Left lobe of liver (tissue), 2 donors: ENCODE measurements at regions not wholly inside any gene's neighbourhood (a gene's known extent, or its start where the extent isn't known, plus 50 kb on each side); places are given as distances from the start of the nearest gene placed in this dataset.
A peak's percentile ranks its signal among the peaks of the same experiment; 100 is the strongest.
"Not testable (repeated sequence)": the region's sequence is repeated elsewhere in the genome, so short reads cannot be mapped to it uniquely, and the experiment has no call there.

ENCODE experiments used
- ATAC-seq: fragments of 200-7000 bp; cut with Tn5 transposase; one replicate; pipeline ENCODE4 v1.9.1; 2020; ENCODE audit warnings: mild to moderate bottlenecking, moderate library complexity
- DNase-seq: peaks from one replicate; pipeline ENCODE4 v3.0.0-alpha.2; 2020; ENCODE audit warnings: low spot score
- donor health status: DM: no; HTN: no; CAD: no; lungs with moderate emphysema.
- donor health status: DM: no; HTN: yes; CAD: no.

DNA sequence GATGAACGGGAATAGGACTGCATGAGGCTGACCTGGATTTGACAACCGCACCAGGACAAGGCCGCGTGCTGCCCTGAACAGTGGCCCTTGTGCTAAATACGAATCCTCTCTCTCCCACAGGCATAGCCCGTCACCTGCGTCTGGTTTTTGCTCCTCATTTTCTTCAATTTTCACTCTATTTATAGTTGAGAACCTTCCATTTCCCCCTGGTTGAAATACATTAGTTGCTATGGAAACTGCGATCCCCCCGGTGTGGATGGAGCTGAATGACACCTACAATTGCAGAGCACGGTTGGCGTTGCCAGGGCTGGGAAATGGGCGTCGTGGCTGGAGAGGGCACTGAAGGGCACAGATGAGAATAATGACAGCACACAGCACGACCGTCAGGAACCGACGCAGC is 158.6 kb upstream of the PITRM1 start:
- DNase-seq (no peak), ATAC-seq (no peak)

DNA sequence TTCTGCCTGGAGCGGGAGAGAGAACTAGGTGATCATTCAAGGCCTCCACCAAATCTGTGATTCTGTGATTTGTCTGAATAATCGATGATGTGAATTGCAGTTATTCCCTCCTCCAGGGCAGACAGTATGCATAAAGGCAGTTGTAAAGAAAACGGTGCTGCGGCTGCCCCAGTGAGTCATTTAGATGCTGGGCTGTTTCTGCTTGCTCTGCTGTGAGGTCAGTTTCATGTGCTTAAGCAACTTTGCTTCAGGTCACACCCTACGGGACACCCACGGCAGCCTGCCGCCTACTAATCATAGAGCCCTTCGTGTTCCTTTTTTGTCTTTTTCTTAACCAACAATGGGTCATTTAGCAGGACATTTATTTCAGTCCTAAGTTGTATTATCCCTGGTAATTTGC is 158.1 kb upstream of the PITRM1 start:
- peak; percentile 58 for ATAC-seq
- DNase-seq, result no peak

DNA sequence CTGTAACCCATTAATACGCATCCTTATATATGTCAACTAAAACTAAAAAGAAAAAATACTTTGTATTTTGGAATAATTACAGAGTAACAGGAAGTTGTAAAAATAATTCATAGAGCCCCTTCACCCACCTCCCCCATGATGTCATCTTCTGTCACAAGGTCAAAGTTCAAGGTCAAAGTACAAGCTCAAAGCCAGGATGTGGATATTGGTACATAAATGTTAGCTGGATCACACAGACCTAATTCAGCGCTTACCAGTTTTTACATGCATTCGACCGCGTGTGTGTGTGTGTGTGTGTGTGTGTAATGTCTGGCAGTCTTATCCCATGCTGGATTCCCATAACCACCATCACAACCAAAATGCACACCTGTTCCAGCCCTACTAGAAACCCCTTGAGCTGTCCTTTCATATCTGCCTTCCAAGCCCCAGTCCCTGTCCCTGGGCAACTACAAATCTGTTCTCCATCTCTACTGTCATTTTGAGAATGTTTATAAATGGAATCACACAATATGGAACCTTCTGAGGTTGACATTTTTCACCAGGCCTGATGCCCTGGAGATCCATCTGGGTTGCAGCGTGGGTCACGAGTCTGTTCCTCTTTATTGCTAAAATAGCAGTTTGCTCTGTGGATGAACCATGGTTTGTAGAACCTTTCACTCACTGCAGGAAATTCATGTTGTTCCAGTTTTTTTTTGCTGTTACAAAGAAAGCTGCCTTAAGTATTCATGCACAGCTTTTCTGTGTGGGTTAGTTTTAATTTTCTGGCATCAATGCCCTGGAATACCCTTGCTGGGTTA is 153.6 kb upstream of the PITRM1 start:
- DNase-seq (no peak), ATAC-seq (no peak)

DNA sequence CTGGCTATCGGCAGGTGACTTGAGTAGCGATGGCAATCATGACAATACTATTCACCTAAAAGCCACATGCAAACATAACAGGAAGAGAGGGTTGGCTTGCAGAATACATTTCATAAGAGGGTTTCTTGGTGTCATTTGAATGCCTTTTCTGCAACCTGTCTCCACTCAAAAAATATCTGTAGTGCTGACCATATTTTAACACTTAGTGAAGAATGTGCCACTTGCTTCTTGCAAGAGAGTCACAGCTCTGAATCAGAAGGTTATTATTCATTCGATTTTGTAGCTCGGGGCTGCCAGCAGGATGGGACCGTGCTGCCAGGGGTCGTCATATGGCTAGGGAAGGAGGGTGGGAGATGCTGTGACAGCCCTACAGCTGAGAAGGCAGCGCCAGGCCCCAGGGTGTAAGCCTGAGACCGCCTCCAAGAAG is 152.0 kb upstream of the PITRM1 start:
- DNase-seq, result no peak
- no peak for ATAC-seq

- DNase-seq (no peak), ATAC-seq (no peak)
Observed at GRCh38 chr10:3323865-3324498, 151.4 kb upstream of the PITRM1 start.

DNA sequence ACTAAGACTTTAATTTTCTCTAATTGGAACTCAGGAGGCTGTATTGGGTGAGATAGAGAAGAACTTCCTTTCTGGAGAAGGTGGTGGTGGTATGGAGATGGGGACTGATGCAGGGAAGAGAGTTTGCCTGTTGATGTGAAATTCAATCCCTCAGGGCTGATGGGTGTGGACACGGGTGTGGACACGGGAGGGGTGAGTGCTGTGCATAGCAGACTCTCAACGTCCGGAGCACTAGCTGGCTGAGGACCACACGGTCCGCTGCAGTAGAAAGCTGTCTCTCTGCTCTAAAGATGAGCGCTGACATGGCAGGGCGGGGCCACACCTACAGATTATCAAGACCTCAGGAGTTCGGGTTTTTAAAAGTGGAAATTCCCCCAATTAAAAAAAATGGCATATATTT is 148.5 kb upstream of the PITRM1 start:
- no peak for ATAC-seq

DNA sequence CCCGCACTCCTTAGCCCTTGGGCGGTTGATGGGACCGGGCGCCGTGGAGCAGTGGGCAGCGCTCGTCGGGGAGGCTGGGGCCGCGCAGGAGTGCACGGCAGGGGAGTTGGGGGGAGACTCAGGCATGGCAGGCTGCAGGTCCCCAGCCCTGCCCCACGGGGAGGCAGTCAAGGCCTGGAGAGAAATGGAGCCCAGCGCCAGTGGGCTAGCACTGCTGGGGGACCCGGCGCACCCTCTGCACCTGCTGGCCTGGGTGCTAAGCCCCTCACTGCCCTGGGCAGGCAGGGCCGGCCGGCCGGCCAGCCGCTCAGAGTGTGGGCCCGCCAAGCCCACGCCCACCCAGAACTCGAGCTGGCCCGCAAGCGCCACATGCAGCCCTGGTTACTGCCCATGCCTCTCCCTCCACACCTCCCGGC is 147.2 kb upstream of the PITRM1 start:
- DNase-seq, result no peak
- no peak for ATAC-seq

More for the DNA sequence above, 148.5 kb upstream of the PITRM1 start:
- DNase-seq, result no peak

DNA sequence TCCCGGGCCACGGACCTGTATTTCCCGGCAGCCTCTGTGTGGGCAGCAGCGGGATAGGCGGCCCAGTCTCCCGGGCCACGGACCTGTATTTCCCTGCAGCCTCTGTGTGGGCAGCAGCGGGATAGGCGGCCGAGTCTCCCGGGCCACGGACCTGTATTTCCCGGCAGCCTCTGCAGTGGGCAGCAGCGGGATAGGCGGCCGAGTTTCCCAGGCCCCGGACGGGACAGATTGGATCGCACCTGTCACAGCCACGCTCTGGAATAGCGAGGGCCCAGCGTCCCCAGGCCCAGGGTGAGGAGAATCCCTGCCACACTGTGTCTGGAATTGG is 145.9 kb upstream of the PITRM1 start:
- not testable (repeated sequence) for DNase-seq

GRCh38 chr10:3317553-3318479 is 145.2 kb upstream of the PITRM1 start:
- not testable (repeated sequence) for DNase-seq, ATAC-seq

More for the DNA sequence above, 145.9 kb upstream of the PITRM1 start:
- not testable (repeated sequence) for ATAC-seq

DNA sequence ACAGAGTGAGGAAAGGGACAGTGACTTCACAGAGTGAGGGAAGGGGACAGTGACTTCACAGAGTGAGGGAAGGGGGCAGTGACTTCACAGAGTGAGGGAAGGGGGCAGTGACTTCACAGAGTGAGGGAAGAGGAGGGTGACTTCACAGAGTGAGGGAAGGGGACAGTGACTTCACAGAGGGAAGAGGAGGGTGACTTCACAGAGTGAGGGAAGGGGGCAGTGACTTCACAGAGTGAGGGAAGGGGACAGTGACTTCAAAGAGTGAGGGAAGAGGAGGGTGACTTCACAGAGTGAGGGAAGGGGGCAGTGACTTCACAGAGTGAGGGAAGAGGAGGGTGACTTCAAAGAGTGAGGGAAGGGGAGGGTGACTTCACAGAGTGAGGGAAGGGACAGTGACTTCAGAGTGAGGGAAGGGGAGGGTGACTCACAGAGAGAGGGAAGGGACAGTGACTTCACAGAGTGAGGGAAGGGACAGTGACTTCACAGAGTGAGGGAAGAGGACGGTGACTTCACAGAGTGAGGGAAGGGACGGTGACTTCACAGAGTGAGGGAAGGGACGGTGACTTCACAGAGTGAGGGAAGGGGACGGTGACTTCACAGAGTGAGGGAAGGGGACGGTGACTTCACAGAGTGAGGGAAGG is 142.0 kb upstream of the PITRM1 start:
- DNase-seq, ATAC-seq: not testable (repeated sequence)

- not testable (repeated sequence) for DNase-seq, ATAC-seq
Observed at GRCh38 chr10:3313784-3314444, 141.3 kb upstream of the PITRM1 start.

DNA sequence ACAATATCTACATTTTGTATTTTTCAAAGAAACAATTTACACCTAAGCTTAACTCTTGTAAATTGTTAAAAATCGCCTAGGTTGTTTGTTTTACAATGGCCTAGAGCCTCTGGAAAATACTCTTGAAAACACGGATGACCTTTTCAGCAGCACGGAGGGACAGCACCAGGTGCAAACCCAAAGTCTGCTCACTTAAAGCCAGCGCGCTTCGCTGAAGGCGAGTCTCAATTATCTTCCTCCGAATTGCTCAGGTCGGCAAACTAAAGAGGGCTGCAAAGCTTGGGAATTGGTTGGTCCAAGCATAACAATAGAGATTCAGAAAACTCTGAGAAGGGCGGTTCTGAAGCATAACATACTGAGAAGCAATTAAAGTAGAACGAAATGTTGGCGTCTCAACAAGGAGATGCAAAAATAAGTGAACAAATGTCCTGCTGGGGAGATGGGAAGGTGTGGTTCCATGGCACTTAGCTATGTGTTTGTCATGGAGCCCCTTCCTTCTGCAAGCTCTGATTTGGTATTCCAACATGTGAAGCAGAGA is 139.9 kb upstream of the PITRM1 start:
- ATAC-seq (no peak), DNase-seq (no peak)

DNA sequence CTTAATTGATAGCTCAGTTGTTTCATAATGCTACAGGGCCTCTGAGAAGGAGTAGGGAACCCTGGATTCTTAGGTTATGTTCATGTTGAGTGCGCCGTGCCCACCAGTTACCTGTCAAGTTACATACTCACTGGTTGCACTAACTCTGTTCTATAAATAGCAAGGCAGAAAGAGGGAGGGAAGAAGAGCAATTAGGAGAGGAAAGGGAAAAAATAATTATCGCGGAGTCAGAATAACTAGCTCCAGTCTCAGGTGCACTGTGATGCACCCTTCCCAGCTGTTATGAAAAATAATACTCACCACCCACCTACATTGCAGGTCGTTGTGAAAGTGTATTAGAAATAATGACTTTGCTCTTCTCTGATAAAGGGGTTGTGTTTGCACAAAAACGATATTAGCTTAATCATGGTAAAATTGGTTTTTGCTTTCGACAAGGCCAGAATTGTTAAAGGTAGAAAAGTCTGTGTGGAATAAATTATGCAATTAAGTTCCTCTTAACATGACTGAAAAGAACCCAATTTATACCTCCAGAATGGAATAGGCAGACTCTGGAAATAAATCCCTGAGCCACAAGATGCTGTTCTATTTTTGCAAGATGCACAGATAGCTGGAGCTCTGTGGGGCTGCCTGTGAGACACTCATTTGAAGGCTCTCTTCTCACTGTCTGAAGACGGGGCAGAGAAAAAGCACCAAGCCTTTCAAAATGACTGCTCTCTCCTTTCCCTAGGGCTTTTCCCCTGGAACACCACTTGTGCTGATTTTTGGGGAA is 137.6 kb upstream of the PITRM1 start:
- ATAC-seq (no peak), DNase-seq (no peak)

GRCh38 chr10:3306050-3306449 is 133.5 kb upstream of the PITRM1 start:
- DNase-seq (no peak), ATAC-seq (no peak)

- ATAC-seq, result no peak
- no peak for DNase-seq
Observed at GRCh38 chr10:3295582-3296151, 123.1 kb upstream of the PITRM1 start.

DNA sequence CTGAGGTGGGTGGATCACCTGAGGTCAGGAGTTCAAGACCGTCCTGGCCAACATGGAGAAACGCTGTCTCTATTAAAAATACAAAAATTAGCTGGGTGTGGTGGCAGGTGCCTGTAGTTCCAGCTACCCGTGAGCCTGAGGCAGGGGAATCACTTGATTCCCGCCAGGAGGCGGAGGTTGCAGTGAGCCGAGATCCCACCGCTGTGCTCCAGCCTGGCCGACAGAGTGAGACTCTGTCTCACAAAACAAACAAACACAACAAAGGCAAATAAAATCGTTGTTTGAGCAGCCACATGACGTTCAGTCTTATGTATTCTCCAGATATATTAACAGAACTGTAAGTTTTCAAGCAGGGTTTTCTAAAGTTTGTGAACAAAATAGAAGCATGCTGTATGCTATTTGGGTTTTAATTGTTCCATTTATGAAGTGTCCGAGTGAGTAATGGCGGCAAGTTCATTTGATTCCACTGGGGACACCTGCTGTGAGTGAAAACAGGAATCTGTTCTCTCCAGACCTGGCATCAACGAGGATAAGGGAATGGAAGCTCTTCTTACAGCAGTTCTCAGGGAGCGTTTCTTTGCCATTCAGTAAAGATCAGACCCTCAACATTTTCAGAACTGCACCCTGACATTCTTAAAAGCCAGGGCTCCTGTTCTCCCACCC is 122.5 kb upstream of the PITRM1 start:
- ATAC-seq (no peak), DNase-seq (no peak)

- no peak for ATAC-seq
- no peak for DNase-seq
Observed at GRCh38 chr10:3293581-3294431, 121.2 kb upstream of the PITRM1 start.

DNA sequence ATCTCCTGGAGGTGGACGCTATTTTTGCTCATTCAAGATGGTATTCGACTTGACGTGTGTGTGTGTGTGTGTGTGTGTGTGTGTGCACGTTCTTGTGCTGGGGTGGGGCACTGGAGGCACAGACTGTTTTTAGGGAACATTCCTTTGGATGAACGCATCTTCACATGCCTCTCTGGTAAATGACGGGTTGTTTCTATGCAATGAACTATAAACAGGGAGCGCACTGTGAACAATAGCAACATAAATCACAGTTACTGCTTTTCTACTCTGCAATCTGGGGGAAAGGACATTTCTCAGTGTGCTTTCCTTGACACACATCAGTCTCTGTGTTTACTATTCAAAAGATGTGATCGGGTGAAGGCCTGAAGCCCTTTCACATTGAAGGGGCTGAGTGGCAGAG is 120.1 kb upstream of the PITRM1 start:
- DNase-seq (no peak), ATAC-seq (no peak)
